Right lobe of liver (tissue), 4 donors: ENCODE measurements at regions not wholly inside any gene's neighbourhood (a gene's known extent, or its start where the extent isn't known, plus 50 kb on each side); places are given as distances from the start of the nearest gene placed in this dataset.

Experiments
- CTCF ChIP-seq, 4 donors: fragments of 200-600 bp in 3 of 4; fragments of 450-650 bp in 1 of 4; IDR thresholded peaks; one replicate each; pipeline versions ENCODE4 v1.5.1 to v1.8.0; 2016 to 2022; ENCODE audit warnings: antibody characterized with exemption in 4 of 4, mild to moderate bottlenecking in 2 of 4
- POLR2A ChIP-seq: fragments of 450-650 bp; IDR thresholded peaks from one replicate; pipeline ENCODE4 v1.6.1; 2017; ENCODE audit warnings: antibody characterized with exemption, mild to moderate bottlenecking
- donor health status: DM: no; HTN: no; CAD: no.
- donor health status: DM: no; HTN: no; CAD: no.
- donor health status: DM: no; HTN: yes; CAD: no.

- TF ChIP-seq CTCF (IDR thresholded peaks at IDR 0.05) (no peak), POLR2A (no peak)
These were observed 108.7 kb upstream of the PLS3 start for GRCh38 chrX:115452251-115452650.
